ENCODE measurements at regions not wholly inside any gene's neighbourhood (a gene's known extent, or its start where the extent isn't known, plus 50 kb on each side); places are given as distances from the start of the nearest gene placed in this dataset.

DNA sequence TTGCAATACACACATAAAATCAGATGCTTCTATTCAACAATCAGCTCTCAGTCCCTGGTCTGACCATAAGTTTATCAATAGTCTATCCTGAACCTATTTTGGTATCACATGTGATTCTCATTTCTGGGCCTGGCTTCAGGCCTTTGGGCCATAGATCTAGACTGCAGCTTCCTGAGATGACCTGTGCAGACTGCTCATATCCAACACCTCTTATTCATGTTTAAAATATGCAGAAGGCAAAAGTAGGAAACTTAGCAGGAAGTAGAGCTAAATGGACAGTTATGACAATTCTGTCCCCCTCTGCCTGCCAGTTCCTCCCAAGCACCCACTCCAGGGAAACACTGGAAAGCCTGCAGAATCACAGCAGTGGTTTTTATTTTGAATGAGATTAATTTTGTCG, 53.3 kb downstream of the C7orf25 start:
- WGBS, 2 donors, result 86 to 100% methylated on average over 1 of the region's 1 CpG
- peaks cover 14% of the 10 kb centered on the region for H3K4me1 ChIP-seq
- DNase-seq, result no peak
- no peak for TF ChIP-seq CTCF (IDR thresholded peaks at IDR 0.05)
- TF ChIP-seq POLR2A (IDR thresholded peaks at IDR 0.05), result no peak
- no peak overlapping the region for H3K27ac ChIP-seq
- intact Hi-C loops (cut with DNase I), result no loop called here
- H3K9me3 ChIP-seq, result no peaks in the 10 kb centered on the region
- no peaks in the 10 kb centered on the region for H3K36me3 ChIP-seq (replicated peaks in 1 of 2; ENCODE audit: insufficient read depth in 1 of 2, low read depth in 2 of 2)
- no peak overlapping the region for H3K4me3 ChIP-seq
- H3K27me3 ChIP-seq, result no peaks in the 10 kb centered on the region
- no peak for ATAC-seq

DNA sequence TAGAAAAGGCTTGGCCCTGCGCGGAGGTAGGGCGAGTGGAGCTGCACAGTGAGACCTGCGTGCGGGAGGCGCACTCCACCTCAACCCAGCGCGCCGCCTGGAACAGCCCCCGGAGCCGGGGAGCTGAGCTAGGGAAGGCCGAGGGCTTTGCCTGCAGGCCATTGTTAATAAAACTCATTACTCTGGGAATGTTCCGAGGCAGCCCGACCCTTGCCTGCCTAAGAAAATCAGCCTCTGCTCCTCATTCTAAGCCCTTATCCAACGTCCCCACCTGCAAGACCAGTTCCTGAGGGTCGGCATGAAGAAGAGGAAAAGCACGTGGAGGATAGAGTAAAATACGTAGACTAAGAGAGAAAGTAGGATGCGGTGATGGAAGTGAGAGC, 55.3 kb downstream of the C7orf25 start:
- H3K36me3 ChIP-seq (replicated peaks in 1 of 2; ENCODE audit: insufficient read depth in 1 of 2, low read depth in 2 of 2), result no peaks in the 10 kb centered on the region
- TF ChIP-seq CTCF (IDR thresholded peaks at IDR 0.05) (no peak), POLR2A (IDR thresholded peaks at IDR 0.05) (no peak)
- ATAC-seq, result no peak
- no peaks in the 10 kb centered on the region for H3K27me3 ChIP-seq
- intact Hi-C loops (cut with DNase I), result no loop called here
- no peak overlapping the region for H3K4me3 ChIP-seq
- no peak overlapping the region for H3K27ac ChIP-seq
- WGBS, 2 donors, result 26 to 32% methylated on average over 19 of the region's 19 CpGs
- peaks cover 14% of the 10 kb centered on the region for H3K4me1 ChIP-seq
- H3K9me3 ChIP-seq, result no peaks in the 10 kb centered on the region
- DNase-seq, result no peak

DNA sequence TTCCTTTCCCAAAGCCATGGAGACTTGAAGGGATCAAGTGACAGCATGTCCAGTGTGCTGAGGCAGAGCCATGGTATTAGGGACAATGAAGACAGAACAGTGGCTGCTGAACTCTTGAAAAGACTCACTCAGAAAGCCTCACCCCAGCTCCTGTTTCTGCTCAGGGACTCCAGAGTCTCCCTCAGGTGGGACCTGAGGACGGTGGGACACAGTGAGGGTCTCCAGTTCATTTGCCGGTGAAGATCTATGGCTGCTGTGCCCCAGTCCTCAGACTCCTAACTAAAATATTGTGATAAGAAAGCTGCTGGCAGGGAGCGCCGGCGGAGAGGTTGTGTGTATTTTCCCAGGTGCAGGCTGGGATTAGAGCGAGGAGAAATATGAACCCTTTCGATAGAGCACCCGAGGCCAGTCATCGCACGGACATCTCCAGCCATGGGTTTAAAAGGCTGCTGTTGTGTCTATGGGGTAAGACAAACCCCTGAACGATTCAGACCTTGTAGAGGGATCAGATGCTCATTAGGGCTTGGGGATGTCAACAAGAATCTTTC, 57.2 kb downstream of the C7orf25 start:
- DNase-seq (peak in 1 of 4 donors; percentile 52), ATAC-seq (no peak)
- 52 to 68% methylated on average over 10 to 11 of the region's 11 CpGs for WGBS, 2 donors

GRCh38 chr7:42852531-42852930, 59.3 kb downstream of the C7orf25 start:
- no peak for TF ChIP-seq CTCF (IDR thresholded peaks at IDR 0.05)
- no peak for TF ChIP-seq POLR2A (IDR thresholded peaks at IDR 0.05)
- no peak for ATAC-seq
- 28 to 31% methylated on average over 4 of the region's 4 CpGs for WGBS, 2 donors

More for the DNA sequence above, 57.2 kb downstream of the C7orf25 start:
- intact Hi-C loops (cut with DNase I), result no loop called here
- Histone ChIP-seq H3K4me3 (no peak overlapping the region), H3K36me3 (replicated peaks in 1 of 2; ENCODE audit: insufficient read depth in 1 of 2, low read depth in 2 of 2) (no peaks in the 10 kb centered on the region), H3K4me1 (peaks cover 14% of the 10 kb centered on the region), H3K9me3 (no peaks in the 10 kb centered on the region), H3K27ac (no peak overlapping the region), H3K27me3 (no peaks in the 10 kb centered on the region)
- no peak for TF ChIP-seq CTCF (IDR thresholded peaks at IDR 0.05)
- TF ChIP-seq POLR2A (IDR thresholded peaks at IDR 0.05), result no peak

GRCh38 chr7:42843205-42843800, 68.6 kb downstream of the C7orf25 start:
- 21 to 35% methylated on average over 12 of the region's 12 CpGs for WGBS, 2 donors
- intact Hi-C loops (cut with DNase I), result no loop called here
- DNase-seq (peak; percentile 31 to 51 (median 36)), ATAC-seq (no peak)
- H3K27ac ChIP-seq, result no peak overlapping the region
- no peaks in the 10 kb centered on the region for H3K9me3 ChIP-seq
- H3K27me3 ChIP-seq, result peaks cover 0 to 4% of the 10 kb centered on the region in 2 donors
- TF ChIP-seq POLR2A (IDR thresholded peaks at IDR 0.05), result no peak
- peak in 6 of 7 experiments; percentile 26 to 59 (median 46) for TF ChIP-seq CTCF (IDR thresholded peaks at IDR 0.05)
- no peaks in the 10 kb centered on the region for H3K4me1 ChIP-seq
- H3K4me3 ChIP-seq, result no peak overlapping the region
- H3K36me3 ChIP-seq (replicated peaks in 1 of 2; ENCODE audit: insufficient read depth in 1 of 2, low read depth in 2 of 2), result no peaks in the 10 kb centered on the region

More at GRCh38 chr7:42852531-42852930, 59.3 kb downstream of the C7orf25 start:
- Histone ChIP-seq H3K27ac (no peak overlapping the region), H3K9me3 (no peaks in the 10 kb centered on the region), H3K4me1 (peaks cover 12% of the 10 kb centered on the region), H3K4me3 (no peak overlapping the region), H3K36me3 (replicated peaks in 1 of 2; ENCODE audit: insufficient read depth in 1 of 2, low read depth in 2 of 2) (no peaks in the 10 kb centered on the region), H3K27me3 (no peaks in the 10 kb centered on the region)
- intact Hi-C loops (cut with DNase I), result no loop called here
- DNase-seq, result no peak

Measured in body of pancreas (tissue), 4 donors.